Activated CD4-positive, alpha-beta T cell treated with anti-CD3 and anti-CD28 coated beads, Interleukin-2, Interleukin-4, amounts not matched to agents 100 ng/mL and 50 ng/mL, durations not matched to agents 16 hours and 8 hours (primary cell): ENCODE measurements at regions not wholly inside any gene's neighbourhood (a gene's known extent, or its start where the extent isn't known, plus 50 kb on each side); places are given as distances from the start of the nearest gene placed in this dataset.

Source experiments
- DNase-seq: peaks from one replicate; pipeline ENCODE4 v3.0.0-alpha.2; 2020; ENCODE audit warnings: low spot score

DNA sequence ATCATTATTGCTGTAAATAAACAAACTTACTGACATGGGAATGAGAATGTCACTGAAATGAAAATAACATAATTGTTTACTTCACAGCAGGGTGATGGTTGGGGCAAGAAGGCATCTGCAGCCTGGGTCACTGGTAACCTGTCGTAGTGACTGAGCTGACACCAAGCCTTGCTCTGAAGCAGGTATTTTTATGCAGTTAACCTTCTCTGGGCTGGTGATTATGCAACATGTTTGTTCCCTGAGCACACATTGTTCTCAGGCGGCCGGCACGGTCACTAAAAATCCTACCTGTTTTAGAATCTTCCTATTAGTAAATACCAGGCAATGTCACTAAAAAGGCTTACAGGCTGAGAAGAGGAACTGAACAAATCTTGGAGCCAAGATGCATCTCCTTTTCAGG lies 157.7 kb upstream of the NR3C1 start:
- no peak for DNase-seq

DNA sequence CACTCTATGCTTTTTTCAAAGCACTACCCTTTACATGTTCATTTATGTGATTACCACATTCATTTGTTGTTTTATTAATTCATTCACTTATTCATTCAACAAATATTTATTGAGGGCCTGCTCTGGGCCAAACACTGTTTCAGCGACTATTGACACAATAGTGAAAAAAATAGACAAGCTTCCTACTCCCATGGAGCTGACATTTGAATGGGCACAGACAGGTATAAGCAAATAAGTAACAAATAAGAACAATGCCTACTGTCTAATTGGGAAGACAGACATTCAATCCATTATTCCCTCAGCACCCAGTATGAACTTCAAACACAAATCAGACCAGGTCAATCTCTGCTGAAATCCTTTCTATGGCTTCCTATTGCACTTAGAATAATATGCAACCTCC lies 156.9 kb upstream of the NR3C1 start:
- DNase-seq, result no peak

DNA sequence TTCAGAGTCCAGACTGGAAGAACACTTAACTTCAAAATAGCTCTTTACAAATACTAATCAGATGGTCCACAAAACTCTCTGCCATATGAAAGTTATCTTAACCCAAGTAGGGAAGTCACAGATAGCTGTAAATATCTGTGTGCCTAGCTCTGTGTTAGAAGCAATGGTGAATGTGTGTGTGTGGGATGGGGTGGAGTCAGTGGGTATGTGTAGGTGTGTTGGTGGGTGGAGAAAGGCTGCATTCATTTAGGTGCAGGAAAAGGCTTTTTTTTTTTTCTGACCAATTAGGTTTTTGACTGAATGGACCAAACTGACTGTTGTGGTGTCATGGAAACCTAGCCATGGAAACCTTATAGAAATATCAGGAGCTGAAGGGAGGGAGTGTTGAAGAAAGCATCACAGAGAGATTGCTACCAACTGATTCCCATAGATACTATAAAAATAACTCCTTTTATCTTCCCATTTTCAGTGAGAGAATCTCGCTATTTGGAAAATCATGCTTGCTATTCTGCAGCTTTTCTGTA lies 156.2 kb upstream of the NR3C1 start:
- no peak for DNase-seq

DNA sequence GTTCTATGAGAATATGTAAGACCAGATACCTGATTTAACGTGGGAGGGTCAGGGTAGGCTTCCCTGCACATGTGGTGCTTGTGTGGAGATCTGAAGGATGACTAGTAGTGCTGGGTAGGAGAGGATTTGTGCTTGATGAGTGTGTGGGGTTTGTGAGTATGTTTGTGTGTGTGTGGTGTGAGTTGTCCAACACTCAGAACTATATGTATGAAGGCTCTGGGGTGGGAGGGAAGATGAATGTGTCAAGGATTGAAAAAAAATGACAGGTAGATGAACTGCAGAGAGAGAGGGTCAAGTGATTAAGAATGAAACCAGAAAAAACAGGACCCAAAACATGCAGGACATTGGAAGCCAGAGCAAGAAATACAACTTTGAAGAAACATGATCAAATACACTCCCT lies 154.6 kb upstream of the NR3C1 start:
- no peak for DNase-seq

DNA sequence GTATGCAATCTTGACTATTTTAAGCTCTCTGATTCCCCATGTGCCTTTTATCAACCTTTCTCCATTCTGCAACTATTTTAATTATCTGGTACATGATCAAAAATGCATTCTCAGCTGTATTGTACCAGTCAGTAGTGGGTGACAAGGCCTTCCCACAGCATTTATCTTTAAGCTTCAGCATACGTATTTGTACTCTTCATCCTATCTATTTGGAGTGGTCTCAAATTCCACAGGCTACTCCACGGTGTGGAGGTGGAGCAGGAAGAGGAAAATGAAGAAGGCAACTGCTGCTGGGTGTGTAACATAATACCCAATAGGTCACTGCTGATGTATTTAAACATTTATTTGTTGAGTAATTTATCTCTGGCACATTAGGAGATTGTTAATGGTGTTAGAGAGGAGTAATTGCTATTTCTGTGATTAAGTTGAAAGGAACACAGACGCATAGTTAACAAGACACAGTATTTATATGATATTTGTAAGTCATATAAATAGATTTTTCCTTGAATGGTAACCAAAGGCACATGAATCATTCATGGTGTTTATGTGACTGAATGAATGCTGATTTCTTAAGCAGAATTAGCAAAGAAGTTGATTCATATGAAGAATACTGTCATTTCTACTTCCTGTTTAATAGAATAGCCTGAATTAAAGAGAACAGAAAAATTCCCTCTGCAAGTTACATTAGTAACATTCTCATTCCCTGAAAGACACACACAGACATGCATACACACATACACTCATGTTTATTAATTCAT lies 153.8 kb upstream of the NR3C1 start:
- peak; percentile 57 for DNase-seq

DNA sequence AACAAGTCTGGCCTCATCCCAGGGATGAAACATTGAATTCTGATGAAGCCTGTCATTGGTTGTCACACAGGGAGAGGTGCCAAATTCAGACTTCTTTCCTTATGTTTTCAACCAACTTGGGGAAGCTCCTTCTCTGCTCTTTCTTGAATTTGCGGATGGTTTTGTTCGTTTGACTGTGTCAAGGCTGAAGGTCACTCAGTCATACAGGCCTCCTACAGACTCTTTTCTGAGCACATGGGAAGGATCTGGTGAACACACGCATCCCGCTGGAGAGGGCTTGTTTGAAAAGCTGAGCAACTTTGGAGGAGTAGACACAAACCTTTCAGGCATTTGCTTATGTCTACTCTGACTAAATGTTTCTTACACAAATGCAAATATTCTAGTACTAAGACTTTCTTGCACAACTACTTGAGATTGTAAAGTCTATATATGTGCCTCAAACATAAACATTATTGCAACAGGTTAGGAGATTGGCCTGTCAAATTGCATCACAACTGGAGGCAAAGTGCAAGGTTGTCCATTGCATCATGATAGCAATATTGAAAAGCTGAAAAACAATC lies 151.5 kb upstream of the NR3C1 start:
- no peak for DNase-seq

DNA sequence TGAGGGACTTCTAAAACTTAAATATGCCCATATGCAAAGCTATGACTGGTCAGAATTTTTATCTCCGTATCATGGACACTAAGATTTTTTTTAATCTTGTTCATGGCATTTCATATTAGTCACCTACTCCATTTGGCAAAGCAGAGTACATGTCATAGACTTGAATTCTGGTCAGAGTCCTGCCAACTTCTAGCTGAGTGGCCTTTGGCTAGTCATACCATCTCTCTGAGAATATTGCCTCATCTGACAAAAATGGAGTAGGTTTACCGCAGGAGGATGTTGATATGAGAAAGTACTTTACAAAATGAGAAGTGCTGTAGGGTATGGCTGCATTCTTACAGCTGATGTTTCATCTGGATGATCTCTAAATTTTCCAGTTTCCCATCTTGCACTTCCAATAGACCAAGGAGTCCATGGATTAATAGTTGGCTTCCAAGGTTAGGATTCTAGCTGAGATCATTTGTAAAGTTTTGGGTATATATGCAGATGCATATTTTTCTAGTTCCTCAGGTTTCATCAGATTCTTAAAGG lies 150.8 kb upstream of the NR3C1 start:
- DNase-seq, result no peak

DNA sequence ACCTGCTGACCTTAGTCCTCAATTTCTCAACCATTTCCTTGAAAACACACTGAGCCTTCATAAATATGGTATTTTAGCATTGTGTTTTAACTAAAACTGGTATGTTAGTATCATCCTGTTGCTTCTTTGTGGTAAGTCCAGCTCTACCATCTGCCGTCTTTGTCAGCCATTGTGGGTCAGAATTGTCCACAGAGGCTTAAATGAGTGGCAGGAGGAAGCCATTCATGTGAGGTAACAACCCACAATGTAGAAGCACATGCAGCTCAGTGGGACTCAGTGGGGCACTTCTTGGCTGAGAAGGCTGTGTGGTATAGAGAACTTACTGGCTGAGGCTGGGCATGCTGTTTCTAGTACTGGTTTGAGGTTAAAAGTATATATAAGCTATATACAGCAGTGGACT lies 149.2 kb upstream of the NR3C1 start:
- DNase-seq, result no peak

DNA sequence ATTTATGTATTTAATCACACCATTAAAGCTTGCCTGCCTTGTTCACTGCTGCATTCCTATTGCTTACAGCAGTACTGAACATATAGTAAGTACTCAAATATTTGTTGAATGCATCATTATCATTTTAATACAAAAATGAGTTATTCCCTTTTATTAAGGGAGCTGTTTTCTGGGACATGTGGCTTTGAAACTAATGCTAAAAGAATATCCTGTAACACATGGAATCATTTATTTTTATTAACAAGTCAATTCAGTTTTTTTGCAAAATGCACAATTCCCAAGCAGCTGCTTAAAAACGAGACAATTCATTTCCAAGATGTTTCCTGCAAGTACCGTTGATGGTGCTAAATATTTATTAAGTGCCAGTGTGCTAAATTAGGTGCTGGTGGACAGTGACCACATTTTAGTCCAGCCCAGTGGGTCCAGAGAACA lies 148.3 kb upstream of the NR3C1 start:
- DNase-seq, result no peak

DNA sequence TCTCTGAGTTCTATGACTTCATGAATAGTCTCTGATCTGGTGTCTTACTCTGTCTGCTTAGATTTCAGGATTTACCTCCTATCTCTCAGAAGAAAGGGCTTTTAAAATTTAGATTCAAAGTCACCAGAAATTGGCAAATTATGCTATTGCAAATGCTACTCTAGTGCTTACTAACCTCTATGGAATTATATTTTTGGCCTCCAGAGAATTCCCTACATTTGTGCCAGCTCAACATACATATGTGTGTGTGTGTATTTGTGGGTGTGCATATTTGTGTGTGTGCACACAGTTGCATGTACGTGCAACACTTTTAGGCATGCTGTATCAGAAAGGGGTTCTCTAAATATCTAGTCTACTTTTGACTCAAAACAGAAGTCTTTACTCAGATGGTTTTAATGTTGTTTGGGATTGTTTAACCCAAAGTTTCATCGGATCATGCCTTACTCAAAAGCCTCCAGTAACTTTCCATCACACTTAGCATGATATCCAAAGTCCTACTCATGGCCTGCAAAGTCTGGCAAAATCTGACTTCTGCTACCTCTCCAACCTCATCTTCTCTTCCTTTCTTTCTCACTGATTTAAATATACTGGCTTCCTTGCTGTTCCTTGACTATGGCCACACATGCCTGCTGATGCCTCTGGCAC lies 147.6 kb upstream of the NR3C1 start:
- DNase-seq, result no peak

DNA sequence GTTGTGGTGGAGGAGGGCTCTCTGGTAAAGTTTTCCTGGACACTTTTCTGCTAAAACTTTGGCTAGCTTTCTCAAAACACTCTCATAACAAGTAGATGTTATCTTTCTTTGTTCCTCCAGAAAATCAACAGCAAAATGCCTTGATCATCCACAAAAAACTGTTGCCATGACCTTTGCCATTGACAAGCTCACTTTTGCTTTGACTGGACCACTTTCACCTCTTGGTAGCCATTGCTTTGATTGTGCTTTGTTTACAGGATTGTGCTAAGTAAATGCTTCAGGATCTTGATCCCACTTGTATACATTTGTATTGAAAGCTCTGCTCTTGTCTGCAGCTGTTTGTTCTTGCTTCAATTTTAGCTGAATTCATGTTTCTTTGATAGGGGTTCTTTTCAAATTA lies 143.9 kb upstream of the NR3C1 start:
- DNase-seq, result no peak

DNA sequence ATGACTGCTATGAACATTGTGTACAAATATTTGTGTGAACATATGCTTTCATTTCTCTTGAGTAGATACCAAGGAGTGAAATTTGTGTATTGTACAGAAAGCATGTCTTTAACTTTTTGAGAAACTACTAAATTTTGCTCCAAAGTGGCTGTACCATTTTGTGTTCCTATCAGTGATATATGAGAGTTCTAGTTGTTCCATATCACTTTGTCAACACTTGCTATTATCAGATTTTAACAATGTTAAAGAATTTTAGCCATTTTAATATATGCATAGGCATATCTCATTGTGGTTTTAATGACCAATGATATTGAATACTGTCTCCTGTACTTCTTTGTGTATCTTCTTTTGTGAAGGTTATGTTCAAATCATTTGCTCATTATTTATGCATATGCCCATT lies 142.9 kb upstream of the NR3C1 start:
- DNase-seq, result no peak

DNA sequence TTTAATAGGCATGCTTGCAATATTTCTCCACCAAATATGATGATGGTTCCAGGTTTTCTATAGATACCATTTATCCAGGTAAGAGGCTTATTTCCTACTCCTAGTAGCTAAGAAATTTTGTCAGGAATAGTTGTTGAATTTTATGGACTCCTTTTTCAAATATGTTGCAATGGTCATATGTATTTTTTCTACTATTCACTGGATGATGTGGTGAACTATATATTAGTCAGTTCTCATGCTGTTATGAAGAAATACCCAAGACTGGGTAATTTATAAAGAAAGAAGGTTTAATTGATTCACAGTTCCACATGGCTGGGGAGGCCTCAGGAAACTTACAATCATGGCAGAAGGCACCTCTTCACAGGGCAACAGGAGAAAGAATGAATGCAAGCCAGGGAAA lies 141.1 kb upstream of the NR3C1 start:
- DNase-seq, result no peak

DNA sequence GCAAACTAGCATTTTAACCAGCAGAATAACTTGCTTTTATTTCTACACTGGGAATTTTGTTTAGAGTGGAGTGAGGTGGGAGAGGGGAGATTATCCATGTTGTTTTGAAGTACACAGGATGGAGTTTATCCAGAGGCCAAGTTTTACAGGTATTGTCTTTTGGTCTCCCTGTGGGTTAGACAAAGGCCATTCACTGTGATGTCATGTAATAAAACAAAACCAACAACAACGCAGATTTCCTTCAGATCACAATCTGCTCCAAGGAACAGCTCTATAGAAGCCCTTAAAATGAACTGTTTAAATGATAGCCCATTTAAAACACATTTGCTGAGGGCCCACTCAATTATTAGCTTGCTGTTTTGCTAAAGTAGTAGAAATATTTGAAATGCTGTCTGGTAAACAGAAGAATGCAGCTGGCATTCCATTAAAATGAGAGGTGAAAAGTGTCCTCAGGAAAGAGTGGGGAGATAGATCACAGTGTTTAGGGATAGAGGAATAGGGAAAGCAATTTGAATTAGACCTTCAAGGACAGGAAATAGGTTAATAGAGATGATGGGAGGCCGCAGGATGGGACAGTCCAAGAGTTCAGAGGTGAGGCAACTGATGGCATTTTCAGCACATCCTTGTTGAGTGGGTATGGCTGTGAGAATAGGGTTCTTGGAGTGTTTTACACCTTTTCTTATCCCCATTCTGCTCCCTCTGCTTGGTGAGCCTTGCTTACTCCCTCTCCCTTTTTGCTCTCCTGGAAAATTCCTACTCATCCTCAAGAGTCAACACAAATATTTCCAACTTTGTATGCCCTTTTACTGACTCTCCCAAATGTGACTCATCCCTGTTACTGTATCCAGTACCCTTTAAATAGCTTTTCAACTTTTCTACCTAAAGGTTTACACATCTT lies 140.1 kb upstream of the NR3C1 start:
- no peak for DNase-seq

DNA sequence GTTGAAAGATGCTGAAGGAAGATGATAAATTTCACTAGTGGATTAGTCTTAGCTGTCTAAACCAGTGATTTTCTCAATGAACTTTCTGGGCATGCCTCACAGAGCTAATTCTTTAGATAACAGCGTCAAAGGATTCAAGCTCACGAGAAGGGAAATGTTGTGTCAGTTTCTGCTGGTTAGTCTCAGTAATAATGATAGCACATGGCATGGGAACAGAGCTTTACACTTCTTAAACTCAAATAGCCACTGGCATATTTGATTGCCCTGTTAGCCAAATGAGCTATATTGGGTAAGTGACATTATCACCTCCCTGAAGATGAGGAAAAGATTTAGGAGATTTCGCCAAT lies 139.3 kb upstream of the NR3C1 start:
- no peak for DNase-seq

DNA sequence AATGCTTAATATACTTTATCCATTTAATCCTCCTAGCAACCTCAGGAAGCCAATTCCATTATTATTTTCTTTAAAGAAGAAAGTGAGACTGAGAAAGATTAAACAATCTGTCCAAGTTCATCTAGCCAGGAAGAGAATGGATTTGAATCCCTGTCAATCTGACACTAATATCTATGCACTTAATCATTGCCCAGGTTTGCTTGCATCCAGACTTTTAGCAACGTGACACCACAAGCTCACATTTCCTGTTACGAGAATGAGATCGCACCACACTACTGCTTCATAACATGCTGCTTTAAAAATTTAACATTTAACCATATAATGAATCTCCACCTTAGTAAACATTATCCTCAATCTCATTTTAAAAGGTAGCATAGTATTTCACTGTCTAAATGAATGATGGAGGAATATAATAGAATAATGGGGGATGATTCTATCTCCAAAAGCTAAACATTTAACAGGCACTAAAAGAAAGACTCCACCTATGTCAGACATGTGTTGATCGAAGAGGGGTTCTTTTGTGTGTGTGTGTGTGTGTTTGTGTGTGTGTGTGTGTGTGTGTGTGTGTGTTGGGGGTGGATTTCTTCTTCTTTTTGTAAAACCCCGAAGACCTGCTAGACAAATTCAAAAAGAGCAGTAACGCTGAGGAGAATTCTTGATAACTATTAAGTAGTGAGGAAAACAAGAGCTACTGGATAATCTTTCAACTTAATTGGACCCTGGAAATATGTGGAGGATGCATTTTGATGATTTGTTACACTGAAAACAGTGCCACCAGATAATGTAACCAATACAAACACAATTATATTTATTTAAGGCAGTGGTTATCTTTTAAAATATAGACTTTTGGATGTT lies 138.7 kb upstream of the NR3C1 start:
- no peak for DNase-seq

DNA sequence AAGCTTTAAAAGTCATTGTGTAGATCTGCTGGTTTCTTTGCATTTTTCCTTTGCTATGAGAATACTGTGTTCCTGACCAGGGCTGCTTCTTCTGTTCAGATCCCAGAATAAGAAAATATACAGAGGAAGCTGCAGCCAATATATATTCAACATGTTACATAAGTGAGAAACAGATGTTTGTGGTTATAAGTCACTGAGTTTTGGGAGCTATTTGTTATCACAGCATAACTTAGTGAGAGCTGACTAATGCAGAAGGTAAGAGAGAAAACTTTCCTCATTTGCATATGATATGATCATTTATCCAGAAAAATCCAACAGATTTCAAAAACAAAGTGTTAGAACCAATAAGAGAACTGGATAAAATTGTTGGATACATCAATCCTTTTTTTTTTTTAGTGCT lies 136.3 kb upstream of the NR3C1 start:
- no peak for DNase-seq

DNA sequence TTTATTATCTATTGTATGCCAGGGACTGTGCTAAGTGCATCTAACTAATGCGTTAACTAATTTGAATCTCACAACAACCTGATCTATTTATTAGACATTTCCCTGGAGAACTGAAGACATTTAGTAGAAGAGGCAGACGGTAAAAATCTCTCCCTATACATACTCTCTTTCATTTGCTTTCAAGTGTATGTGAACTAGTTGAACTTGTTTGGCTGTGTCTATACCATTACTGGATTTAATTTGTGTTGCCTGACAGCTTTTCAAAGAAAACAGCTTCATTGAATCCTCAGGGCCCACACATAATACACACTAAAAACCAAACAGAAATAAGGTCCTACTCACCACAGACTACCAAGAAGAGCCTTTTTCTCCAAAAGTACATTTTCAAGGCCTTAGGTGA lies 133.6 kb upstream of the NR3C1 start:
- no peak for DNase-seq

DNA sequence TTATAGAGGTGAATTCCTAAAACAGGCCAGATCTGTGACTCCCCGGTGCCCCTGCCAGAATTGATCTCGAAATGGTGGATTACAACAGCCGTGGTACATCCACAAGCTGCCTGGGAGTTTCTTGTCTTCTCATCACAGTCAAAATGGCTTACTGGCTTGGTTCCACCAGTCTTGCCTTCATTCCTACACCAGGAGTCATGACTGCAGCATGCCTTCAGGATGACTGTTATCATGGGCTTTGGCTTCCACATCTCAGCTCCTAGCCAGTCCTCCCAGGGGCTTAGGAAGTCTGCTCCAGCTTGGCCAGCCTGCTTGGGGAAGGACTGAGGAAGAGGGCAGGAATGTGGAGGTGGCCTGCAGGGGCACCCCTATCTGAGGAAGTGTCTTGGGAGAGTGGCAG lies 132.9 kb upstream of the NR3C1 start:
- DNase-seq, result no peak

DNA sequence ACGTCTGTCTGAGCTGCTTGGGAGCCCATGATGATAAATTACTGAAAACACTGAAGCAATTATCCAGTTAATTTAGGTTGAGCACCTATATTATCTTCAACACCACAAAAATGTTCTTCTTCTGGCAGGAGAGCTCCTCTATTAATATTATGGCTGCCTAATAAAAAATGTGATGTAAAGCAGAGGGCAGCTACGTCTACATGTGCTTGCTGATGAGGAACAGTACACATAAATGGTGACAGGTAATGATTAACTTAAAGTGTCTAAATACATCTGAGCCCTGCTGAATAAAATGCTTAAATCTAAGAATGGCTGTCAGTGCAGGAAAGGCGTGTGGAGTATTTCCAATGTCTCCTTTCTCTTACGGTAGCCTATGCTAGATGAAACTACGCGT lies 131.3 kb upstream of the NR3C1 start:
- DNase-seq, result no peak
